NCI-H226 (cell line): ENCODE measurements at regions not wholly inside any gene's neighbourhood (a gene's known extent, or its start where the extent isn't known, plus 50 kb on each side); places are given as distances from the start of the nearest gene placed in this dataset.

Experiments used
- DNase-seq: peaks from one replicate; pipeline ENCODE4 v3.0.0-alpha.2; 2015

DNA sequence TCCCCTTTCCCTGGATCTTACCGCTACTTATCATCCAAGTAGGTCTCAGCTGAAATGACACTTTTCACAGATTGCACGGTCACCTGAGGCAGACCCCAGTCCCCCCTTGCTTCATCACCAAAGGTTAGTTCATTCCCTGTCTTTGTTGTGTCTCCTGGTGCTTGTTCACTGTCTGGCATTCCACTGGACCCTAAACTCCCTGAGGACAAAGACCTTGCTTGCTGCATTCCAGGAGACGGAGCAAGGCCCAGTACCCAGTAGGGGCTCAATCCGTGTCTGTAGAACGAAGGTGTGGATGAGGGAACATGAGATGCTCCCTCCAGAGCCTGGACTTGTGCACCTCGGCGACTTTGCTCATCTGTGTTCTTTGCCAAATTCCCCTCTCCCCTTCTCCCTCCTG lies 160.0 kb downstream of the RAB11FIP2 start:
- no peak for DNase-seq

GRCh38 chr10:117889664-117890063 lies 157.1 kb downstream of the RAB11FIP2 start:
- DNase-seq: no peak

DNA sequence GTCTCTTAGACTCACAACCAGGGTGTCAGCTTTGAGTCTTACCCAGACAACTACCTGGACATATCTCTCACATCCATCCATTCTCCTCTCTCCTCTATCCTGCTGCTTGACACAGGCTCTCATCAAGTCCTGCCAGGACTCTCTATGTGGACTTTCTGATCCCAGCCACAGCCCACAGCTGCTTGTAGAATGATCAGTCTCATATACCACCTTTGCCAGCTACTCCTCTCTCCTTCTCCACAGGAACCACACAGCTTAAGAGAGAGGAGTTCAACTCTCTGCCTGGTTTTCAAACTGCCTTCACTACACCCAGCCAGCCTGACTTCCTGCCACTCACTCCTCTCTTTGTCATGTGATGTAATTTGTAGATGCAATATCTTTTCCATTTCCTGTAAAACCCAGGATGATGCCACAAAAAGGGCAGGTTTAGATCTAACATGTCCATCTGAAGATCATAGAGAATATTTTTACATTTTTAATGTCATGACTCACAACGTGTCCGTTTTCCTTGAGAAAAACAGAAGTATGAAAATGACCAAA lies 154.0 kb downstream of the RAB11FIP2 start:
- no peak for DNase-seq

- DNase-seq: no peak
Measured at GRCh38 chr10:117894339-117894738, 152.4 kb downstream of the RAB11FIP2 start.

- no peak for DNase-seq
Measured at GRCh38 chr10:117896517-117896916, 150.2 kb downstream of the RAB11FIP2 start.

DNA sequence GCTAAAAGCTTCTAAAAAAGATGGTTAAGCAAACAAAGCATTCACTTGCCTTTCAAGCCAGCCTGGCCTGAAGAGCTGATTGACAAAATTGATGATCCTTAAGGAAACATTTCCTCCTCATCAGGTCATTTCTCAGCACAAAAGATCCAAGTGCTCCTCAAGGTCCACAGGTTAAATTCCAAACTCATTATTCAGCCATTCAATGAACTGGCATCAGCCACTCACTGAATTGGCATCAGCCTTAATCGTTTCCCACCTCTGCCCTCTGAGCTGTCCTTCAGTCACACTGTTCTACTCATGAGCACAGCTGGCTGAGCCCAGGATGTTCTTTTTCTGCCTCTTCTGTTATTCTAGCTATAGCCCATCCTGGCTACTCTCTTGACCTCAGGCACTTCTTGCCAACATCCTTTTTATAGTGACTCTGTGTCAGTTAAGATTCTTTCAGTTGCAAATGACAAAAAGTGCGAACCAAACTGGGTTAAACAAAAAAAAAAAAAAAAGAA lies 147.5 kb downstream of the RAB11FIP2 start:
- DNase-seq: no peak

- DNase-seq: no peak
Measured at GRCh38 chr10:117900280-117900679, 146.5 kb downstream of the RAB11FIP2 start.

DNA sequence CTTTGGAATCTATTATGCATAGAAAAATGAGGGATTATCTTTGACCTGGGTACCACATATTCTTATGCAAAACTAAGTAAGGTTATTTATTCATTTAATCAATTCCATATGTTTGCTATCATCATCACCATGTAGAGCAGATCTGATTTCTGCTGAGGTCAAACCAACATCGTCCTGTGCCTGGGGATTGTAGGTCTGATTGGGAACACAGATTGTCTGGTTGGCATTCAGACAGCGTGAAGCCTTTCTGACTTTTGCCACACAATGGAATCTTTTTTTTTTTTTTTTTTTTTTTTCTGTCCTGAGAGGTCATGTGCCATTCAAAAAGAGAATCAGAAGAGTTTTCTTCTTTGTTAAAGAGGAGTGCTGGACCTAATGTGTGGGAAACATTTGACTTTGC lies 142.9 kb downstream of the RAB11FIP2 start:
- no peak for DNase-seq

DNA sequence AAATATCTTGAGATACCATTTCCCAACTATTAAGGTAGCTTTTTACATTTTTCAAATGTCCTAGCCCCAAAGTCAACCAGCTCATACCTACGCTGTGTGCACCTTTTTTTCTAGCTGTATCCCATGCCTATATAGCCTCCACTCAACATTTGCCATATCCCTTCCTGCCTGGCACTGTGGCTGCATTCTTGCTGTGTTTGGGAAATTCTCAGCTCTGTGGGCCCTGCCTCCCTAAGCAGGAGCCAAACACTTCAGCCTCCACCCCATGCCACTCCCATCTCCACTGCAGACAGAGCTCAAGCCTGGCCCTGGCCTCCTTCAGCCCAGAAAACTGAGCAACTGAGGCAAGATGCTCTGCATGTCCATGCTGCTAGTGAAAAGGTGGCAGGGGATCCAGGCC lies 141.3 kb downstream of the RAB11FIP2 start:
- DNase-seq: no peak

- DNase-seq: no peak
Measured at GRCh38 chr10:117911684-117912083, 135.1 kb downstream of the RAB11FIP2 start.

GRCh38 chr10:117914334-117914733 lies 132.4 kb downstream of the RAB11FIP2 start:
- no peak for DNase-seq

DNA sequence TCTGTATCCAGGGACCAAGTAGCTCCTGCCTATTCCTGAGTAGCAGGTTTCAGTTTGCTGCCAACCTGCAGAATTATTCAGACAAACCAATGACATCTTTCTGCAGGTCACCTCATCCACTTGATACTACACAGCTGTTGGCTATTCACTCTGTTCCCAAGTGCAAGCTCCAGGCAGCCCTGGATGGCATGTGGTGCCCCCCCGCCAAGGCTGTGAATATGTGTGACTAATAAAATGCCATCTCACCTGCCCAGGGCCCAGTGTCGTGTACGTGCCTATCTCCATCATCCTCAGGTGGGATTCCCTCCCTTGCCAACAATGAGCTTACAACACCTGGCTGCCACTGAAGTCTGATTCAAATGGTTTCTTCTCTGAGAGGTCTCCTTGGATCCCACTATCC lies 125.8 kb downstream of the RAB11FIP2 start:
- DNase-seq: no peak

DNA sequence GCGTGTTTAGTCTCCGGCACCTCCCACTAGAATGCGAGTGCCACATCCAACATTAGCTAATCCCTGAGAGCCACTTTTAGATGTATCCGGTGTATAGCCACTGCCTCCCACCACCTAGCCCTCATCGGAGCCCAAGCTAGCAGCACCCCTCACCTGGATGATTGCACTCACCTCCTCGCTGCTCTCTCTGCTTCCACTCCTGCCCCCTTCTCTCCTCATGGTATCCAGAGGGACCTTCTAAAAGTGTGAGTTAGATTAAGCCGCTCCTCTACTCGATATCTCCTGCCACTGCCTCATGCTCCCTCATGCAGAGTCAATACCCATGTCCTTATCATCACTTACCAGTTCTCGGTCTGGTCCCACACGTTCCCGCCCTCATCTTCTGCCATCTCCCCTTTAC lies 125.3 kb downstream of the RAB11FIP2 start:
- no peak for DNase-seq

DNA sequence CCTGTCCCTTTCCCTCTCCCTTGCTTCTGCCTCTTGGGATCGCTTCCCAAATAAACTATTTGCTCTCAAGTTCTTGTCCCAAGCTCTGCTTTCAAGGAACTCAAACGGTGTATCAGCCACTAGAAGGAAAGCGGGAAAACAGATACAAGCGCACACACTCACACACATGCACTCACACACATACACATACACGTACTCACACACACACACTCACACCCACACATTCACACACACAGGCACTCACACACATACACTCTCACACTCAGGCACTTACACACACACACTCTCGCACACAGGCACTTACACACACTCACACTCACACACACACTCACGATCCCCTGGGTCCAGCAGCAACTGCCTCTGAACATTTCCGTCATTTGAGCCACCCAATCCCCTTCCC lies 121.9 kb downstream of the RAB11FIP2 start:
- DNase-seq: no peak

- no peak for DNase-seq
Measured at GRCh38 chr10:117925369-117925768, 121.4 kb downstream of the RAB11FIP2 start.

GRCh38 chr10:117926491-117926890 lies 120.2 kb downstream of the RAB11FIP2 start:
- DNase-seq: no peak

DNA sequence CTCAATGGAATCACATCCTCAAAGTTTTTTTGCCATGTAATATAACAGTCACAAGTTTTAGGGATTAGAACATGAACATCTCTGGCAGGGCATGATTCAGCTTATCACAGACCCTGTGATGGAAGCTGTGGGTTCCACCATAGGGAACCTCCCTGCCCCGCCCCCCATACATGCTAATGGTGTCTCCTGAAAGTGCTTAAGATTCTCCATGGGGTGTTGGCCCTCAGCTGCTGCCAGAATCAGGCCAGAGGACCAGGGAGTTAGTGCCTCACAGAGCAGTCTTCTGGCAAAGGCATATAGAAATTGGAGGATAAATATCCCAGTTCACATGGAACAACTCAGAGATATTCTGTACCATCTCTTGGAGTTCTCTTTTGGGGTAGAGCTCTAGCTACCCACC lies 119.4 kb downstream of the RAB11FIP2 start:
- no peak for DNase-seq

GRCh38 chr10:117927871-117928270 lies 118.9 kb downstream of the RAB11FIP2 start:
- DNase-seq: no peak

DNA sequence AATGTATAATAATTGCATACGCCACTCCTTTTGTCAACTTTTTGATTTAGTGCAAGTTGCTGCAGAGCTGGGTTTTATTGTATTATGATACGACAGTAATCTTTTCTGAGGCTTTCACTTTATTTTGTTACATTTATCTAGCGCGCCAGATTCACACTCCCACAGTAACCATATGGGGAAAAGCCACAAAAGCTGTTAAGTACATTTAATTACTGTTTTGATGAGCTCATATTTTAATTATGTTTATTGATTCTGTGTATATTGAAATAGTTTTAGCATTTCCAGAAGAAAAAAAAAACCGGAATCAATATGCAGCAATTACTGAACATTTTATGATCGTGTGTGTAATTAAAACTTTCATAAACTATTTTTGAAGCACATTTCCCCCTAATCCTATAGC lies 118.5 kb downstream of the RAB11FIP2 start:
- DNase-seq: no peak

DNA sequence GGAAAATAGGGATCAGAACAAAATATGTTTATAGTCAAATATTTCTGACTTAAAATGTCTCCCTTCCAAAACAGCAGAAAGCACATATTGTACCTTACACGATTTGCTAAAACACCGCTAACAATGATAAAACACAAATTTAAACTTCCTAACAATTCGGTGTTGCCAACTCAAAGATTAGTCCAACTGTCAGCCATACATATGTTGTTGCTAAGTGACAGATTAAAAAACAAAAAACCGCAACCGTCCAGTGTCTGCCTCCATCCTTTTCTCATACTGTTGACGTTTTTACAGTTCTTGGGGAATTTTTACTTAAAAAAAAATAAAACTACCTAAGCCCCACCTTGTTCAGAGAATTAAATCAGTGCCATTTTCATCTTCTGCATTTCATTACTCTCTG lies 118.0 kb downstream of the RAB11FIP2 start:
- DNase-seq: no peak

DNA sequence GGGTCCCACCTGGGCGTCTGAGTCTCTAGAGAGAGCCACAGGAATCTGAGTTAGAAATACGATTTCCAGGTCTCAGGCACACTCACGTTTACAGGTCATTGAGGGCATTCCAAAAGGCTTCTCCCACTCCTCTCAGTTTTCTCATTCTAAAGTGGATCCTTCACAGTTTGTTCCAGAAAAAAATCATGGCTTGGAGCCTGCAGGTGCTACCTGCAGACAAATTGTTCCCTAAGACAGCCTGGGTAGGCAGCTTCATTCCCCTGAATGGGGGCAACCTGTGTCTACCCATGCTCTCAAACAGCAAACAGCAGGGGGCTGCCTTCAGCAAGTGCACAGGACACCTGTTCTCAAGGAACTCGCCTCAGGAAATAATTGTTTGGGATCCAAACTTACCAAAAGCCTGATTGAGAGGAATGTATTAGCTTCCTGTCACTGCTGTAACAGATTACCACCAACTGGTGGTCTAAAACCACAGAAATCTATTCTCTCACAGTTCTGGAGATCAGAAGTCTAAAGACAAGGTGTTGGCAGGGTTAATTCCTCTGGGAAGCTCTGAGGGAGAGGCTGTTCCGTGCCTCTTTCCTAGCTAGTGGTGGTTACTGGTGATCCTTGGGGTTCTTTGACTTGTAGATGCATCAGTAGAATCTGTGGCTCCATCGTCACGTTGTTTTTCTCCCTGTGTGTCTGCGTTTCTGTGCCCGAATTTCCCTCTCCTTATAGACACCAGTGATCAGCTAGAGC lies 117.2 kb downstream of the RAB11FIP2 start:
- DNase-seq: no peak

GRCh38 chr10:117931078-117931477 lies 115.7 kb downstream of the RAB11FIP2 start:
- DNase-seq: no peak

DNA sequence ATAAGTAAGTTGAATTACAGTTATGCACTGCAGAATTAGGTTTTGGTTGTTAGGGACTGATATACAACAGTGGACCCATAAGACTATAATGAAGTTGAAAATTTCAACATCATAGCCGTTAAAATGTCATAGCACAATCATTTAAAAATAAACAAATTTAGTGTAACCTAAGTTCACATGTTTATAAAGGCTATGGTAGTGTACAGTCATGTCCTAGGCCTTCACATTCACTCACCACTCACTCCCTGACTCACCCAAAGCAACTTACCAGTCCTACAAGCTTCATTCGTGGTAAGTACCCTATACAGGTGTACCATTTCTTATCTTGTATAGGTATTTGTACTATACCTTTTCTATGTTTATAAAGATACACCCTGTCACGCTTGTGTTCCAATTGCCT lies 113.7 kb downstream of the RAB11FIP2 start:
- DNase-seq: no peak

DNA sequence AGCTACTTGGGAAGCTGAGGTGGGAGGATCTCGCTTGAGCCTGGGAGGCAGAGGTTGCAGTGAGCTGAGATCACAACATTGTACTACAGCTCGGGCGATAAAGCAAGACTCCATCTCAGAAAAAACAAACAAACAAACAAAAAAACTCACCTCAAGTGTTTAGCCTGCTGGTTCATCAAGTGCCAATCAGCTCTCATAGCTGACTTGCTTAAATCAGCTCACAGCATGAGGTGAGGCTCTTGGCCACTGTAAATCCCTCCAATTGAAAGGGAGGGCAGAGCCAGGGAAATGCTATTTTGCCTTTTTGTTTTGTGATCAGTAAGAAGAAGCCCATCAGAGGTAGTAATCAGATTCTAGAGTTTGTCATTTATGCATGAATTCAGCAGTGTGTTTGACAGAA lies 112.3 kb downstream of the RAB11FIP2 start:
- no peak for DNase-seq

DNA sequence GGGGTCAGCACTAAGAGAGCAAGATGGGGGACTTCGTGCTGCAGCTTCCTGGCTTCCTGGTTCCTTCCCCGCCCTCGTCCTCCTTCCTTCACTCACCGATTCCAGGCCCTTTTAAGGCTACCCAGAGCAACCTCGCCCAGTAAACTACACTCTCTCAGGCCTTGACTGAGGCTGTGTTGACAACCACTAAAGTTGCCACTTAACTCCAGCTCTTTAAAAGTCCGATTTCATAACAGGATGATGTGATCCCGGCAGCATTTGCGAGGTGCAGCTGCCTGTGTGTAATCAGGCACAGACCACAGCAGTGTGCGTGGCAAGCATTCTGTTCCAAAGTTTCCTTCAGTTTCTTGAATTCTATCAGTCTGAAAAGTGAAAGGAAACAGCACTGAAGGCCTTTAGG lies 110.6 kb downstream of the RAB11FIP2 start:
- no peak for DNase-seq
